ENCODE measurements at regions not wholly inside any gene's neighbourhood (a gene's known extent, or its start where the extent isn't known, plus 50 kb on each side); places are given as distances from the start of the nearest gene placed in this dataset.
"Not testable (repeated sequence)": the region's sequence is repeated elsewhere in the genome, so short reads cannot be mapped to it uniquely, and the experiment has no call there.

- no peak for DNase-seq
- peaks cover 4 to 15% of the 10 kb centered on the region in 2 donors for H3K9me3 Mint-ChIP-seq
- H3K27me3 Mint-ChIP-seq: no peaks in the 10 kb centered on the region
- no peak overlapping the region for H3K27ac Mint-ChIP-seq
- ATAC-seq (replicated peaks): no peak
- H3K36me3 Mint-ChIP-seq (ENCODE audit: insufficient read depth): no peaks in the 10 kb centered on the region
- H3K4me3 Mint-ChIP-seq: no peak overlapping the region
- no peaks in the 10 kb centered on the region for H3K4me1 Mint-ChIP-seq (ENCODE audit: low read depth in 2 of 2)
These were observed 386.0 kb upstream of the FAT1 start for GRCh38 chr4:187109636-187110035.

- ATAC-seq (replicated peaks) (no peak), DNase-seq (no peak)
- Mint-ChIP-seq H3K27ac (no peak overlapping the region), H3K4me1 (ENCODE audit: low read depth in 2 of 2) (no peaks in the 10 kb centered on the region), H3K27me3 (no peaks in the 10 kb centered on the region), H3K9me3 (peaks cover 0 to 5% of the 10 kb centered on the region in 2 donors), H3K36me3 (ENCODE audit: insufficient read depth) (no peaks in the 10 kb centered on the region), H3K4me3 (no peak overlapping the region)
These were observed 394.5 kb upstream of the FAT1 start for GRCh38 chr4:187118166-187118565.

GRCh38 chr4:187118602-187119120 is 395.0 kb upstream of the FAT1 start:
- Mint-ChIP-seq H3K27me3 (no peaks in the 10 kb centered on the region), H3K27ac (no peak overlapping the region), H3K9me3 (peaks cover 0 to 3% of the 10 kb centered on the region in 2 donors), H3K36me3 (ENCODE audit: insufficient read depth) (no peaks in the 10 kb centered on the region), H3K4me3 (no peak overlapping the region), H3K4me1 (ENCODE audit: low read depth in 2 of 2) (no peaks in the 10 kb centered on the region)
- no peak for DNase-seq
- ATAC-seq (replicated peaks): no peak

- no peak for ATAC-seq (replicated peaks)
- no peaks in the 10 kb centered on the region for H3K27me3 Mint-ChIP-seq
These were observed 400.7 kb upstream of the FAT1 start for GRCh38 chr4:187124331-187124730.

GRCh38 chr4:187125062-187125461 is 401.4 kb upstream of the FAT1 start:
- H3K9me3 Mint-ChIP-seq: peaks cover 8% of the 10 kb centered on the region in 2 donors
- no peaks in the 10 kb centered on the region for H3K4me1 Mint-ChIP-seq (ENCODE audit: low read depth in 2 of 2)
- H3K27me3 Mint-ChIP-seq: no peaks in the 10 kb centered on the region
- no peaks in the 10 kb centered on the region for H3K36me3 Mint-ChIP-seq (ENCODE audit: insufficient read depth)
- ATAC-seq (replicated peaks) (no peak), DNase-seq (no peak)
- H3K27ac Mint-ChIP-seq: no peak overlapping the region
- no peak overlapping the region for H3K4me3 Mint-ChIP-seq

More at GRCh38 chr4:187124331-187124730, 400.7 kb upstream of the FAT1 start:
- Mint-ChIP-seq H3K27ac (no peak overlapping the region), H3K4me1 (ENCODE audit: low read depth in 2 of 2) (no peaks in the 10 kb centered on the region), H3K4me3 (no peak overlapping the region), H3K36me3 (ENCODE audit: insufficient read depth) (no peaks in the 10 kb centered on the region), H3K9me3 (peaks cover under 1 to 6% of the 10 kb centered on the region in 2 donors)
- no peak for DNase-seq

- Mint-ChIP-seq H3K27ac (no peak overlapping the region), H3K36me3 (ENCODE audit: insufficient read depth) (no peaks in the 10 kb centered on the region), H3K4me1 (ENCODE audit: low read depth in 2 of 2) (no peaks in the 10 kb centered on the region), H3K9me3 (peaks cover 9 to 12% of the 10 kb centered on the region in 2 donors), H3K4me3 (no peak overlapping the region), H3K27me3 (no peaks in the 10 kb centered on the region)
- ATAC-seq (replicated peaks) (no peak), DNase-seq (no peak)
These were observed 403.8 kb upstream of the FAT1 start for GRCh38 chr4:187127456-187127855.

- DNase-seq (no peak), ATAC-seq (replicated peaks) (no peak)
- H3K9me3 Mint-ChIP-seq: peaks cover 9 to 16% of the 10 kb centered on the region in 2 donors
- no peaks in the 10 kb centered on the region for H3K4me1 Mint-ChIP-seq (ENCODE audit: low read depth in 2 of 2)
- no peak overlapping the region for H3K4me3 Mint-ChIP-seq
- no peaks in the 10 kb centered on the region for H3K27me3 Mint-ChIP-seq
- H3K27ac Mint-ChIP-seq: no peak overlapping the region
- H3K36me3 Mint-ChIP-seq (ENCODE audit: insufficient read depth): no peaks in the 10 kb centered on the region
These were observed 404.6 kb upstream of the FAT1 start for GRCh38 chr4:187128222-187128621.

GRCh38 chr4:187128976-187129375 is 405.3 kb upstream of the FAT1 start:
- DNase-seq: no peak
- H3K36me3 Mint-ChIP-seq (ENCODE audit: insufficient read depth): no peaks in the 10 kb centered on the region
- H3K9me3 Mint-ChIP-seq: peaks cover 10 to 19% of the 10 kb centered on the region in 2 donors
- H3K4me1 Mint-ChIP-seq (ENCODE audit: low read depth in 2 of 2): no peaks in the 10 kb centered on the region
- no peak overlapping the region for H3K4me3 Mint-ChIP-seq
- no peak overlapping the region for H3K27ac Mint-ChIP-seq
- ATAC-seq (replicated peaks): no peak
- no peaks in the 10 kb centered on the region for H3K27me3 Mint-ChIP-seq

GRCh38 chr4:187131826-187132225 is 408.2 kb upstream of the FAT1 start:
- not testable (repeated sequence) for H3K27me3 Mint-ChIP-seq; H3K4me1 Mint-ChIP-seq (ENCODE audit: low read depth in 2 of 2); H3K27ac Mint-ChIP-seq; ATAC-seq (replicated peaks); H3K36me3 Mint-ChIP-seq (ENCODE audit: insufficient read depth); DNase-seq; H3K4me3 Mint-ChIP-seq
- peaks cover 11 to 19% of the 10 kb centered on the region in 2 donors for H3K9me3 Mint-ChIP-seq

- no peaks in the 10 kb centered on the region for H3K27me3 Mint-ChIP-seq
- peaks cover 3 to 7% of the 10 kb centered on the region in 2 donors for H3K9me3 Mint-ChIP-seq
- no peak overlapping the region for H3K4me3 Mint-ChIP-seq
These were observed 412.2 kb upstream of the FAT1 start for GRCh38 chr4:187135878-187136277.

GRCh38 chr4:187139141-187139540 is 415.5 kb upstream of the FAT1 start:
- H3K27ac Mint-ChIP-seq: no peak overlapping the region

More at GRCh38 chr4:187135878-187136277, 412.2 kb upstream of the FAT1 start:
- no peak for ATAC-seq (replicated peaks)
- Mint-ChIP-seq H3K36me3 (ENCODE audit: insufficient read depth) (no peaks in the 10 kb centered on the region), H3K4me1 (ENCODE audit: low read depth in 2 of 2) (no peaks in the 10 kb centered on the region), H3K27ac (no peak overlapping the region)
- no peak for DNase-seq

GRCh38 chr4:187141101-187141500 is 417.4 kb upstream of the FAT1 start:
- Mint-ChIP-seq H3K4me3 (no peak overlapping the region), H3K27ac (no peak overlapping the region), H3K4me1 (ENCODE audit: low read depth in 2 of 2) (no peaks in the 10 kb centered on the region), H3K9me3 (peaks cover 5 to 7% of the 10 kb centered on the region in 2 donors), H3K36me3 (ENCODE audit: insufficient read depth) (no peaks in the 10 kb centered on the region), H3K27me3 (no peaks in the 10 kb centered on the region)
- ATAC-seq (replicated peaks) (no peak), DNase-seq (no peak)

More at GRCh38 chr4:187139141-187139540, 415.5 kb upstream of the FAT1 start:
- no peaks in the 10 kb centered on the region for H3K4me1 Mint-ChIP-seq (ENCODE audit: low read depth in 2 of 2)
- peaks cover 5 to 7% of the 10 kb centered on the region in 2 donors for H3K9me3 Mint-ChIP-seq
- DNase-seq: no peak
- H3K4me3 Mint-ChIP-seq: no peak overlapping the region
- no peak for ATAC-seq (replicated peaks)
- no peaks in the 10 kb centered on the region for H3K27me3 Mint-ChIP-seq
- H3K36me3 Mint-ChIP-seq (ENCODE audit: insufficient read depth): no peaks in the 10 kb centered on the region

GRCh38 chr4:187149229-187149945 is 425.7 kb upstream of the FAT1 start:
- H3K27ac Mint-ChIP-seq: no peak overlapping the region
- no peak overlapping the region for H3K4me3 Mint-ChIP-seq
- no peak for ATAC-seq (replicated peaks)
- peaks cover 14 to 16% of the 10 kb centered on the region in 2 donors for H3K9me3 Mint-ChIP-seq
- H3K27me3 Mint-ChIP-seq: no peaks in the 10 kb centered on the region
- no peaks in the 10 kb centered on the region for H3K4me1 Mint-ChIP-seq (ENCODE audit: low read depth in 2 of 2)
- no peaks in the 10 kb centered on the region for H3K36me3 Mint-ChIP-seq (ENCODE audit: insufficient read depth)
- no peak for DNase-seq

GRCh38 chr4:187157380-187157958 is 433.8 kb upstream of the FAT1 start:
- ATAC-seq (replicated peaks): no peak
- H3K36me3 Mint-ChIP-seq (ENCODE audit: insufficient read depth): no peaks in the 10 kb centered on the region

More at GRCh38 chr4:187157380-187157958, 433.8 kb upstream of the FAT1 start:
- Mint-ChIP-seq H3K27me3 (no peaks in the 10 kb centered on the region), H3K9me3 (peaks cover 9 to 15% of the 10 kb centered on the region in 2 donors), H3K27ac (no peak overlapping the region), H3K4me3 (no peak overlapping the region), H3K4me1 (ENCODE audit: low read depth in 2 of 2) (no peaks in the 10 kb centered on the region)
- no peak for DNase-seq
